Choroid plexus epithelial cell (primary cell): ENCODE measurements at regions not wholly inside any gene's neighbourhood (a gene's known extent, or its start where the extent isn't known, plus 50 kb on each side); places are given as distances from the start of the nearest gene placed in this dataset.

Experiments used
- DNase-seq: peaks from one replicate; pipeline ENCODE4 v3.0.0-alpha.2; 2010; ENCODE audit warnings: low read depth
- H3K4me3 ChIP-seq: 2 replicates; pipeline ENCODE4 v1.5.1; 2011; ENCODE audit warnings: low read depth, mild to moderate bottlenecking, control low read depth, low read length, moderate library complexity
- TF ChIP-seq, protein P1 (sequence below): conservative IDR thresholded peaks from 2 replicates; pipeline ENCODE4 v1.5.1; 2011; ENCODE audit warnings: low read depth, mild to moderate bottlenecking, control low read depth, inconsistent platforms, low read length, moderate library complexity

DNA sequence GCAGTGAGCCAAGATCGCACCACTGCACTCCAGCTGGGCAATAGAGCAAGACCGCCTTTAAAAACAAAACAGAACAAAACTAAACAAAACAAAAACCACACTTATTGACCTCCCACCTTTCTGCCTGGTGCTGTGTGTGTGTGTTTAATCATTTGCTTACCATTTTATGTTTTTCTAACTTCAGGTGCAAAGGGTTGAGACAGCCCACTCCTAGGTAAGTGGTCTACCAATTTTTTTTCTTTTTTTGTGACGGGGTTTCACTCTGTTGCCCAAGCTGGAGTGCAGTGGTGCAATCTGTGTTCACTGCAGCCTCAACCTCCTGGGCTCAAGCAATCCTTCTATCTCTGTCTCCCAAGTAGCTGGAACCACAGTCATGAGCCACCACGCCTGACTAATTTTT, 65.8 kb downstream of the SALL1 start:
- no peak for DNase-seq
- TF ChIP-seq, protein P1, sequence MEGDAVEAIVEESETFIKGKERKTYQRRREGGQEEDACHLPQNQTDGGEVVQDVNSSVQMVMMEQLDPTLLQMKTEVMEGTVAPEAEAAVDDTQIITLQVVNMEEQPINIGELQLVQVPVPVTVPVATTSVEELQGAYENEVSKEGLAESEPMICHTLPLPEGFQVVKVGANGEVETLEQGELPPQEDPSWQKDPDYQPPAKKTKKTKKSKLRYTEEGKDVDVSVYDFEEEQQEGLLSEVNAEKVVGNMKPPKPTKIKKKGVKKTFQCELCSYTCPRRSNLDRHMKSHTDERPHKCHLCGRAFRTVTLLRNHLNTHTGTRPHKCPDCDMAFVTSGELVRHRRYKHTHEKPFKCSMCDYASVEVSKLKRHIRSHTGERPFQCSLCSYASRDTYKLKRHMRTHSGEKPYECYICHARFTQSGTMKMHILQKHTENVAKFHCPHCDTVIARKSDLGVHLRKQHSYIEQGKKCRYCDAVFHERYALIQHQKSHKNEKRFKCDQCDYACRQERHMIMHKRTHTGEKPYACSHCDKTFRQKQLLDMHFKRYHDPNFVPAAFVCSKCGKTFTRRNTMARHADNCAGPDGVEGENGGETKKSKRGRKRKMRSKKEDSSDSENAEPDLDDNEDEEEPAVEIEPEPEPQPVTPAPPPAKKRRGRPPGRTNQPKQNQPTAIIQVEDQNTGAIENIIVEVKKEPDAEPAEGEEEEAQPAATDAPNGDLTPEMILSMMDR = no peak
- H3K4me3 ChIP-seq = no peak overlapping the region

DNA sequence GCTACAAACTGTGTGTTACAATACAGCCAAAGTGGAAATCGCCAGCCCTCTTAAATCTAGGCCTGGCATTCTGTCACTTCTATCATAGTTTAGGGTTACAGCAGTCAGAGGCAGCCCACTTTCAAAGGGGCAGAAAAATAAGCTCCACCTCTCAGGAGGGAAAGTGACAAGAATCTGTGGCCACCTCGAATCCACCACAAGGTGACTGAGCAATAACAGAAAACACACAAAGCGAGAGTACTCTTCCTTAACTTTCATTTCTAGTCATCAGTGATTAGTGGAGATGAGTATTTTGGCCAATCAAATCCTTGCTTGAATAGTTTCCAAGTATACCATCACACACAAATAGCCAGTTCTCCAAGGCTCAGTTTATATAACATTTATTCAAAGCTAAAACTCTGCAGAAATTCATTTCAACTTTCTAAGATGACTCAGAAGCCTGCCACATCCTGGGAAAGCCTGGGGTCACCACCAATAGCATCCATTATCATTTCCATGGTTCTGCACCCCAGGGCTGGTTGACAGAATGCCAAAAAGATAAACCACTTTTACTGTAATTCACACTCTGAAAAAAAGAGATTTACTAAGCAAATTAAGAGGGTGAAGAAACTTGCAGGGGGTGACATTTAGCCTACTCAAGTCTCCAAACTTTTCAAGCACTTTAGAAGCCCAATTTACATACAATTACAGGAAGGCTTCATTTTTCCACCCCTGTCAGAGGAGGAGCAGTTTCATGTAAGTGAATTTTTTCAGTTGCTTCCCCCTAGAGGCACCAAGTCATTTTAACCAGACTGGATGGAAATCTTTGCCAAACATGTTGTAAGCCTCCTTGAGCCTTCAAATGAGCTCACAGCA, 66.8 kb downstream of the SALL1 start:
- peak; percentile 1 for DNase-seq
- TF ChIP-seq, protein P1 = no peak
- H3K4me3 ChIP-seq = no peak overlapping the region

DNA sequence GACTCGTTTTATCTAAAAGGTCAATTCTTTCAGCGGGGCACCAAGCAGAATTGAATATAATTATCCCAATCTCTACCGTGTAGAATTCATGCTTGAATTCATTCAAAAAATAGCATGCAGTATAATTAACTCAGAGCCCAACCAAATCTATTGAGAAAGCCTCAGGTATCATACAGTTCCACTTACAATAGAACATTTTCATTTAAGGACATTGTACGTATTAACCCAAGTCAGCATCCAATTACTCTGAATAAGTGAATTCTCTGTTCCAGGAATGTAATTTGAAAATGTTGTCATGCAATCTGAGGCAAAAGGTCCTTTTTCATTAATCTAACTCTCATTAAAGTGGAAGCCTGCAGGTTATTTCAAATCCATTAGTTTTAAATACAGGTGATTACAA, 78.5 kb downstream of the SALL1 start:
- H3K4me3 ChIP-seq = no peak overlapping the region
- no peak for DNase-seq
- TF ChIP-seq, protein P1 = no peak

DNA sequence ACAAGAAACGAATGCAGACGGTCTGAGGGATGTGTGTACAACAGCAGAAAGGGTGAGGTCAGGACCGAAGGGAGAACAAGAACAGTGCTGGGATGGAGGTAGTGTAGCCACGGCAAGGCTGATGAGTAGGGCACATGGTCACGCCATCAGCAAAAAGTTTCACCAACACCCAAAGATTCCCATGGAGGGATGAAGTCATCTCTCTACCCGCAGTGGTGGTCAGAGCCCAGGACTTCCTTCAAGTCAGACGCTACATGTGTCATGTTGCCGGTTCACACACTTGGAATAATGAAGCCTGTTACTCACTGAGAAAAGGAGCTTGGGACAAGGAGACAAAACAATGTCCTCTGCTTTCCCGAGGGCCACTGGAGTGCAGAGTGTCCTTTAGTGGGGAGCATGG, 79.7 kb downstream of the SALL1 start:
- no peak overlapping the region for H3K4me3 ChIP-seq
- DNase-seq = no peak
- TF ChIP-seq, protein P1 = no peak

DNA sequence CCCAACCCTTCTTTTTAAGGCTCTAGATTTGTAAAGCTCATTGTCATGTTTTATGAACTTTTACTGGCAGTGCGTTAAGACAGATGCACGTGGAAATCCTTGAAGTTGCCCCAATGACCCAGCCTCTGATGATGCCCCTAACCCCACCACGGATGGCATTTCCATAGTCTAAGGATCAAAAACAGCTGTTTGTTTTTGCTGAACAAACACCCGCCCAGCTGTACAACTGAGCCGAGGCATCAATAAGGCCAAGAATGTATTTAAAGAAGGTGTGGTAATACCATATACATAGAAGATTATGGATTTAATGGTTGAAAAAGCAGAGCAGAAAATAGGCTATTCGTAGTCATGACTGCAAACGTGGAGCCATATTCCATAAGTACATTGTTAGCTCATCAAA, 83.7 kb downstream of the SALL1 start:
- H3K4me3 ChIP-seq = no peak overlapping the region
- TF ChIP-seq, protein P1 = no peak
- DNase-seq = no peak

DNA sequence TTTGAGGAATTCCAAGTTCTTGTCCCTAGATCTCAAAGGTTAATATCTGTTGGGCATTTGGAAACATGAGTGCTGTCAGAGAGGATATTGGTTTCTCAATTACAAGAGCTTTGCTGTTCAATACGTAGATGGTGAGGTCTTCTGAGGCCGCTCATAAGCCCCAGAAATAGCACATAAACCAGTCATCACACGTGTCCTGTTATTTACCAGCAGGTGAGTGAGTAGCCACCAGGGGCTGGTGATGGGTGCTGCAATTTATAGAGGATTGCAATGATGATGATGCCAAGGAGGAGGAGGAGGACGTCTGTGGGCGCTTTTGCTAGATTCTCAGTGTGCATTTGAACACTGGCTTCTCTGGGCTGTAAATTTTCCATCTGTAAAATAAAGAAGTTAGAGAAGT, 89.0 kb downstream of the SALL1 start:
- no peak overlapping the region for H3K4me3 ChIP-seq
- TF ChIP-seq, protein P1 = no peak
- DNase-seq = no peak

DNA sequence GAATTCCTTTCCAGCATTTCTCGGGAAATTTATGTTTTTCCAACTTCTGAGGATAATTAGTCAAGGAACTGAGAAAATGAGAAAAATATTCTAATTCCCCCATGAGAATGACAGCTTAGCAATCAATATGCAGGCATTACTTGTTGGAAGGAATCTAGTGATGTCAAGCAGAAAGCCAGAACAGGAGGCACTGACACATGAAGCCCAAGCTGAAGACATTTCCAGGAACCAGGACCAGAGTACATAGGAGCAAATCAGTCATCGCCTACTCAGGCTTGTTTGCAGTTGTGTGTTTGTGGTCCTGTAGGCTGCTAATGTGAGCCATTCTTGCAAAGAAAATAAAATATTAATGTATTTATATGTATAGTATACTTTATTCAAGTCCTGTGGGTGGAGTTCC, 89.7 kb downstream of the SALL1 start:
- DNase-seq = no peak
- H3K4me3 ChIP-seq = no peak overlapping the region
- TF ChIP-seq, protein P1 = no peak
